ENCODE measurements at regions not wholly inside any gene's neighbourhood (a gene's known extent, or its start where the extent isn't known, plus 50 kb on each side); places are given as distances from the start of the nearest gene placed in this dataset.
A peak's percentile ranks its signal among the peaks of the same experiment; 100 is the strongest.

- Histone ChIP-seq H3K4me1 (ENCODE audit: control insufficient read depth in 2 of 3, insufficient read depth in 2 of 3, low read depth in 1 of 3, low read length in 3 of 3) (peaks cover 0 to 3% (median 0%) of the 10 kb centered on the region in 3 donors), H3K9me3 (ENCODE audit: control insufficient read depth in 2 of 3, insufficient read depth in 1 of 3, low read length in 3 of 3) (no peaks in the 10 kb centered on the region), H3K27me3 (ENCODE audit: control insufficient read depth, insufficient read depth, low read length) (no peaks in the 10 kb centered on the region), H3K27ac (ENCODE audit: low read depth in 2 of 2, low read length in 2 of 2) (no peak overlapping the region), H3K9ac (ENCODE audit: low read length in 3 of 3) (no peak overlapping the region), H3K4me3 (ENCODE audit: low read length in 3 of 3) (no peak overlapping the region), H3K36me3 (ENCODE audit: control insufficient read depth in 2 of 3, insufficient read depth in 3 of 3, low read length in 3 of 3) (no peaks in the 10 kb centered on the region)
- FAIRE-seq (no peak), DNase-seq (no peak)
- TF ChIP-seq CTCF (IDR thresholded peaks at IDR 0.05; ENCODE audit: borderline replicate concordance, extremely low read depth, insufficient read depth) = no peak
- intact Hi-C loops (cut with DNase I) = no loop called here
Observed at GRCh38 chr6:11463398-11463780, 74.2 kb upstream of the TMEM170B start.

GRCh38 chr6:11462742-11463397 is 74.7 kb upstream of the TMEM170B start:
- Histone ChIP-seq H3K4me3 (ENCODE audit: low read length in 3 of 3) (no peak overlapping the region), H3K27me3 (ENCODE audit: control insufficient read depth, insufficient read depth, low read length) (no peaks in the 10 kb centered on the region), H3K9me3 (ENCODE audit: control insufficient read depth in 2 of 3, insufficient read depth in 1 of 3, low read length in 3 of 3) (no peaks in the 10 kb centered on the region), H3K36me3 (ENCODE audit: control insufficient read depth in 2 of 3, insufficient read depth in 3 of 3, low read length in 3 of 3) (no peaks in the 10 kb centered on the region), H3K4me1 (ENCODE audit: control insufficient read depth in 2 of 3, insufficient read depth in 2 of 3, low read depth in 1 of 3, low read length in 3 of 3) (peaks cover 0 to 3% (median 0%) of the 10 kb centered on the region in 3 donors), H3K9ac (ENCODE audit: low read length in 3 of 3) (no peak overlapping the region), H3K27ac (ENCODE audit: low read depth in 2 of 2, low read length in 2 of 2) (no peak overlapping the region)
- FAIRE-seq = no peak
- TF ChIP-seq CTCF (IDR thresholded peaks at IDR 0.05; ENCODE audit: borderline replicate concordance, extremely low read depth, insufficient read depth) = no peak
- DNase-seq = no peak
- intact Hi-C loops (cut with DNase I) = no loop called here

GRCh38 chr6:11460837-11461661 is 76.5 kb upstream of the TMEM170B start:
- FAIRE-seq (no peak), DNase-seq (peak in 1 of 5 donors; percentile 33)
- H3K9ac ChIP-seq (ENCODE audit: low read length in 3 of 3) = no peak overlapping the region
- H3K27me3 ChIP-seq (ENCODE audit: control insufficient read depth, insufficient read depth, low read length) = no peaks in the 10 kb centered on the region
- no peaks in the 10 kb centered on the region for H3K36me3 ChIP-seq (ENCODE audit: control insufficient read depth in 2 of 3, insufficient read depth in 3 of 3, low read length in 3 of 3)
- intact Hi-C loops (cut with DNase I) = no loop called here
- no peak overlapping the region for H3K4me3 ChIP-seq (ENCODE audit: low read length in 3 of 3)
- TF ChIP-seq CTCF (IDR thresholded peaks at IDR 0.05; ENCODE audit: borderline replicate concordance, extremely low read depth, insufficient read depth) = no peak
- H3K4me1 ChIP-seq (ENCODE audit: control insufficient read depth in 2 of 3, insufficient read depth in 2 of 3, low read depth in 1 of 3, low read length in 3 of 3) = peaks cover 0 to 3% (median 0%) of the 10 kb centered on the region in 3 donors
- no peaks in the 10 kb centered on the region for H3K9me3 ChIP-seq (ENCODE audit: control insufficient read depth in 2 of 3, insufficient read depth in 1 of 3, low read length in 3 of 3)
- no peak overlapping the region for H3K27ac ChIP-seq (ENCODE audit: low read depth in 2 of 2, low read length in 2 of 2)

Data from kidney (tissue), 13 donors.